Kidney epithelial cell (primary cell): ENCODE measurements at regions not wholly inside any gene's neighbourhood (a gene's known extent, or its start where the extent isn't known, plus 50 kb on each side); places are given as distances from the start of the nearest gene placed in this dataset.

ENCODE experiments used
- DNase-seq: peaks from one replicate; pipeline ENCODE4 v3.0.0-alpha.2; 2010; ENCODE audit warnings: low read depth
- H3K27me3 ChIP-seq: 2 replicates; pipeline ENCODE4 v1.6.0; 2011; ENCODE audit warnings: low read length; ENCODE audit not compliant: control insufficient read depth, insufficient read depth
- H3K36me3 ChIP-seq: 2 replicates; pipeline ENCODE4 v1.5.1; 2011; ENCODE audit warnings: low read length; ENCODE audit not compliant: control insufficient read depth, insufficient read depth
- H3K4me3 ChIP-seq: 2 replicates; pipeline ENCODE4 v1.5.1; 2011; ENCODE audit warnings: low read depth, mild to moderate bottlenecking, control low read depth, low read length
- TF ChIP-seq, protein P1 (sequence below): IDR thresholded peaks from 2 replicates; pipeline ENCODE4 v1.5.1; 2011; ENCODE audit warnings: mild to moderate bottlenecking, moderate library complexity, low read length, control low read depth, inconsistent platforms; ENCODE audit not compliant: insufficient read depth, poor library complexity, severe bottlenecking

GRCh38 chr1:244322791-244323521 lies 128.8 kb downstream of the ADSS2 start:
- peak; percentile 97 for DNase-seq
- Histone ChIP-seq H3K27me3 (no peaks in the 10 kb centered on the region), H3K4me3 (no peak overlapping the region), H3K36me3 (no peaks in the 10 kb centered on the region)
- TF ChIP-seq, protein P1, sequence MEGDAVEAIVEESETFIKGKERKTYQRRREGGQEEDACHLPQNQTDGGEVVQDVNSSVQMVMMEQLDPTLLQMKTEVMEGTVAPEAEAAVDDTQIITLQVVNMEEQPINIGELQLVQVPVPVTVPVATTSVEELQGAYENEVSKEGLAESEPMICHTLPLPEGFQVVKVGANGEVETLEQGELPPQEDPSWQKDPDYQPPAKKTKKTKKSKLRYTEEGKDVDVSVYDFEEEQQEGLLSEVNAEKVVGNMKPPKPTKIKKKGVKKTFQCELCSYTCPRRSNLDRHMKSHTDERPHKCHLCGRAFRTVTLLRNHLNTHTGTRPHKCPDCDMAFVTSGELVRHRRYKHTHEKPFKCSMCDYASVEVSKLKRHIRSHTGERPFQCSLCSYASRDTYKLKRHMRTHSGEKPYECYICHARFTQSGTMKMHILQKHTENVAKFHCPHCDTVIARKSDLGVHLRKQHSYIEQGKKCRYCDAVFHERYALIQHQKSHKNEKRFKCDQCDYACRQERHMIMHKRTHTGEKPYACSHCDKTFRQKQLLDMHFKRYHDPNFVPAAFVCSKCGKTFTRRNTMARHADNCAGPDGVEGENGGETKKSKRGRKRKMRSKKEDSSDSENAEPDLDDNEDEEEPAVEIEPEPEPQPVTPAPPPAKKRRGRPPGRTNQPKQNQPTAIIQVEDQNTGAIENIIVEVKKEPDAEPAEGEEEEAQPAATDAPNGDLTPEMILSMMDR, result no peak

DNA sequence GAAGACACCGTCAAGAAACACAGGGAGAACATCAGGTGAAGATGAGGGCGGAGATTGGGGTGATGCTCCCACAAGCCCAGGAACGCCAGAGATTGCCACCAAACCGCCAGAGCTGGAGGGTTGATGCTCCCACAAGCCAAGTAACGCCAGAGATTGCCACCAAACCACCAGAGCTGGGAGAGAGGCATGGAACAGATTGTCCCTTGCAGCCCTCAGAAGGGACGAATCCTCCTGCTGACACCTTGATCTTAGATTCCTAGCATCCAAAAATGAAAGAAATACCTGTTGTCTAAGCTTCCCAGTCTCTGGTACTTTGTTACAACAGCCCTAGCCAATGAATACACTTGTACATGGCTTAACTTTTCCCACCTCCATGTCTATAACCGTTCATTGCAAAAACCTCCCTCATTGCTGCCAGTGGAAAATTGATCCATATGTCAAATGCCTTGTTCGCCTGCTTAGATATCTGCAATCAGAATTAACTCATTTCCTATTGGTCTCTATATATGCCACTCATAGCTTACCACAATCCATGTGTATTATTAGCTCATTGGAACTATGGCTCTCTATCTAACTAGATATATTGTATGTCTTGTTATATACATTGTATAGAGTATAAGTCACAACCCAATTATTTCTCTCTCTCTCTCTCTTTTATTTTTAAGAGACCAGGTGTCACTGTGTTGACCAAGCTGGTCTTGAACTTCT lies 127.4 kb downstream of the ADSS2 start:
- no peaks in the 10 kb centered on the region for H3K27me3 ChIP-seq
- TF ChIP-seq, protein P1, result no peak
- H3K4me3 ChIP-seq, result no peak overlapping the region
- no peaks in the 10 kb centered on the region for H3K36me3 ChIP-seq
- no peak for DNase-seq

DNA sequence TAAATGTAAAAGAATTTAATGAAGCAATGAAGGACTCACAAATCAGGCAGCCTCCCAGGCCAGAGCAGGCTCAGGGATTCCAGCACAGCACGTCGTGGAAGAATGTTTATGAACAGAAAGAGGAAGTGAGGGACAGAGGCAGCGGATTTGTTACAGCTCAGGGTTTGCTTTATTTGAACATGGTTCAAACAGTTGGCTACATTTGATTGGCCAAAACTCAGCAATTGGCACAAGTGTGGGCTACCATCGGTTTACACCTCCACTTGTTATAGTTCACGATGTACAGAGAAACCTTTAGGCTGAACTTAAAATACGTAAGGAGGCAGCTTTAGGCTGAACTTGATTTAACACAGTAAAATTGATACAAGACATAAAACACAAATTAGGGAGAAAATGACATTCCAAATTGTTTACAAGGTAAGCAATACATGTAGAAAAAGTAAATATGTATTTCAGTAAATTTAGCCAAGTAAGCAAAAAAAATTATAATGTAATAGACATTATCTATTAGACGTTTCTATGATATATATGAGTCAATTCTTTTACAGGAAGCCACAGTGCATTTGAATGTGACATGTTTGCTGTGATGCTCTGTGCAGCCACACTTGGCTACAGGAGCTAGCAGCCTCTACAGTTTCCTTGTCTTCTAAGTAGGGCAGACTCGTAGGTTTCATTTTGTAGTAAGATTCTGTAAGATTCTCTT lies 126.5 kb downstream of the ADSS2 start:
- Histone ChIP-seq H3K36me3 (no peaks in the 10 kb centered on the region), H3K4me3 (no peak overlapping the region), H3K27me3 (no peaks in the 10 kb centered on the region)
- TF ChIP-seq, protein P1, result no peak
- DNase-seq, result no peak

- TF ChIP-seq, protein P1, result no peak
Observed at GRCh38 chr1:244326757-244327156, 125.0 kb downstream of the ADSS2 start.

GRCh38 chr1:244327533-244327932 lies 124.2 kb downstream of the ADSS2 start:
- DNase-seq, result no peak
- Histone ChIP-seq H3K27me3 (no peaks in the 10 kb centered on the region), H3K4me3 (no peak overlapping the region), H3K36me3 (no peaks in the 10 kb centered on the region)
- TF ChIP-seq, protein P1, result no peak

More at GRCh38 chr1:244326757-244327156, 125.0 kb downstream of the ADSS2 start:
- H3K36me3 ChIP-seq, result no peaks in the 10 kb centered on the region
- H3K4me3 ChIP-seq, result no peak overlapping the region
- no peak for DNase-seq
- H3K27me3 ChIP-seq, result no peaks in the 10 kb centered on the region
